ENCODE measurements at regions not wholly inside any gene's neighbourhood (a gene's known extent, or its start where the extent isn't known, plus 50 kb on each side); places are given as distances from the start of the nearest gene placed in this dataset.

GRCh38 chr11:92681586-92681985 is 287.9 kb upstream of the MTNR1B start:
- TF ChIP-seq CTCF (IDR thresholded peaks at IDR 0.05), result no peak
- TF ChIP-seq POLR2A (IDR thresholded peaks at IDR 0.05), result no peak

All from Peyer's patch (tissue), 4 donors.